IPS DF 19.7 (cell line): ENCODE measurements at regions not wholly inside any gene's neighbourhood (a gene's known extent, or its start where the extent isn't known, plus 50 kb on each side); places are given as distances from the start of the nearest gene placed in this dataset.
A peak's percentile ranks its signal among the peaks of the same experiment; 100 is the strongest.

ENCODE experiments used
- DNase-seq: peaks from one replicate; pipeline ENCODE4 v3.0.0-alpha.2; 2013; ENCODE audit warnings: low read depth, low spot score

- no peak for DNase-seq
Observed at GRCh38 chr1:219277304-219278105, 103.8 kb downstream of the LYPLAL1 start.

- no peak for DNase-seq
Observed at GRCh38 chr1:219276049-219276738, 102.5 kb downstream of the LYPLAL1 start.

- DNase-seq = no peak
Observed at GRCh38 chr1:219273088-219273686, 99.5 kb downstream of the LYPLAL1 start.

- no peak for DNase-seq
Observed at GRCh38 chr1:219271818-219272535, 98.3 kb downstream of the LYPLAL1 start.

GRCh38 chr1:219269171-219269570 is 95.5 kb downstream of the LYPLAL1 start:
- DNase-seq = no peak

- no peak for DNase-seq
Observed at GRCh38 chr1:219266524-219266923, 92.8 kb downstream of the LYPLAL1 start.

- DNase-seq = no peak
Observed at GRCh38 chr1:219265026-219265515, 91.4 kb downstream of the LYPLAL1 start.

GRCh38 chr1:219264561-219264960 is 90.9 kb downstream of the LYPLAL1 start:
- DNase-seq = peak; percentile 1
